ENCODE measurements at regions not wholly inside any gene's neighbourhood (a gene's known extent, or its start where the extent isn't known, plus 50 kb on each side); places are given as distances from the start of the nearest gene placed in this dataset.

- TF ChIP-seq CTCF (IDR thresholded peaks at IDR 0.05) = no peak
- TF ChIP-seq POLR2AphosphoS5 (IDR thresholded peaks at IDR 0.05) = no peak
Measured at GRCh38 chr18:55041366-55041765, 82.1 kb upstream of the CCDC68 start.
